GM12873 (cell line): ENCODE measurements at regions not wholly inside any gene's neighbourhood (a gene's known extent, or its start where the extent isn't known, plus 50 kb on each side); places are given as distances from the start of the nearest gene placed in this dataset.

Experiments used
- TF ChIP-seq, protein P1 (sequence below): IDR thresholded peaks from 2 replicates; pipeline ENCODE4 v1.5.1; 2012; ENCODE audit warnings: low read depth, mild to moderate bottlenecking, moderate library complexity, low read length, control low read depth; ENCODE audit not compliant: insufficient read depth; ENCODE audit errors: missing control alignments

GRCh38 chr9:73371801-73372200 is 220.1 kb downstream of the ANXA1 start:
- TF ChIP-seq, protein P1, sequence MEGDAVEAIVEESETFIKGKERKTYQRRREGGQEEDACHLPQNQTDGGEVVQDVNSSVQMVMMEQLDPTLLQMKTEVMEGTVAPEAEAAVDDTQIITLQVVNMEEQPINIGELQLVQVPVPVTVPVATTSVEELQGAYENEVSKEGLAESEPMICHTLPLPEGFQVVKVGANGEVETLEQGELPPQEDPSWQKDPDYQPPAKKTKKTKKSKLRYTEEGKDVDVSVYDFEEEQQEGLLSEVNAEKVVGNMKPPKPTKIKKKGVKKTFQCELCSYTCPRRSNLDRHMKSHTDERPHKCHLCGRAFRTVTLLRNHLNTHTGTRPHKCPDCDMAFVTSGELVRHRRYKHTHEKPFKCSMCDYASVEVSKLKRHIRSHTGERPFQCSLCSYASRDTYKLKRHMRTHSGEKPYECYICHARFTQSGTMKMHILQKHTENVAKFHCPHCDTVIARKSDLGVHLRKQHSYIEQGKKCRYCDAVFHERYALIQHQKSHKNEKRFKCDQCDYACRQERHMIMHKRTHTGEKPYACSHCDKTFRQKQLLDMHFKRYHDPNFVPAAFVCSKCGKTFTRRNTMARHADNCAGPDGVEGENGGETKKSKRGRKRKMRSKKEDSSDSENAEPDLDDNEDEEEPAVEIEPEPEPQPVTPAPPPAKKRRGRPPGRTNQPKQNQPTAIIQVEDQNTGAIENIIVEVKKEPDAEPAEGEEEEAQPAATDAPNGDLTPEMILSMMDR = no peak

DNA sequence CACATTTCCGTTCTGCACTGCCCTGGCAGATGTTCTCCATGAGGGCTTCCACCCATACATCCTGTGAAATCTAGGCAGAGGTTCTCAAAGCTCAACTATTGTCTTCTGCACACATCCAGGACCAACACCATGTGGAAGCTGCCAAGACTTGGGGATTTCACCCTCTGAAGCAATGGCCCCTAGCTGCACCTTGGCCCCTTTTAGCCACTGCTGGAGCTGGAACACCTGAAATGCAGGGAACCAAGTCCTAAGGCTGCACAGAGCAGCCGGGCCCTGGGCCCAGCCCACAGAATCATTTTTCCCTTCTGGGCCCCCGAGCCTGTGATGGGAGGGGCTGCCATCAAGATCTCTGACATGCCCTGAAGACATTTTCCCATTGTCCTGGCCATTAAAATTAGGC is 228.7 kb downstream of the ANXA1 start:
- TF ChIP-seq, protein P1 = no peak

GRCh38 chr9:73402081-73403028 is 250.7 kb downstream of the ANXA1 start:
- TF ChIP-seq, protein P1 = no peak

GRCh38 chr9:73411494-73411893 is 259.8 kb downstream of the ANXA1 start:
- TF ChIP-seq, protein P1 = no peak

DNA sequence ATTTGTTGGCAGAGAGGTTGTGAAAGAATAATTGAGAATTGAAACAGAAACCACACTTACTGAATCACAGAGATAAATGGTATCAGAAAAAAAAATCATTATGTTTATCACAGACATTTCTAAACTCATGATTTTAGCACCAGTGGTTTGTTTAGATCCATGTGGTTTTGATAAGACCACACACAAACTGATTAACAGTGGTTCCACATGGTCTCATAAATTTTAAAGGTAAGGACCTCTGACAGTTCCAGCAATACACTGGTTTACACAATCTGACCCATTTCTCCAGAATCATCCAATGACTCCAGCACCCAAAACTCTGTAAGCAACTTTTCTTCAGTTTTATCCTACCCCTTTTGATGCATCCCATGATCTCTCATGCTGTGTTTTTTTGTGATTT is 261.2 kb downstream of the ANXA1 start:
- TF ChIP-seq, protein P1 = no peak

DNA sequence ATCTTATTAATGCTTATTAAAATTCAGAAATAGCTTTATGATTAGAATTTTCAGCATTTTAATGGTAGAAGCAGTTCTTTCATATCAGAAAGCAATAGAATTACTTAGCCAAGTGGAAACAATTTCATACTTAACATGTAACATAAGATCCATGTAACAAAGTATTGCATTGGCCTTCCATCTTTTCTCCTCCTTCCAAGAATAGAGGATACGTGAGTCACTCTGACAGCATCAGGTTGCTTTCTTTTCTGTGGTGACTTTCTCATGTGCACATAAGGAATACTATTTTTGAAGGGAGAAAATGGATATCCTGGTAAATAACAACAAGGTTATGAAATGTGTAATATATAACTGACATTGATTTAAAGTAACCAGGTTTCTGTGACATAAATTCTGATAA is 272.2 kb downstream of the ANXA1 start:
- TF ChIP-seq, protein P1 = no peak

- TF ChIP-seq, protein P1 = no peak
These were observed 274.6 kb downstream of the ANXA1 start for GRCh38 chr9:73426269-73426668.
